ACC112 (cell line): ENCODE measurements at regions not wholly inside any gene's neighbourhood (a gene's known extent, or its start where the extent isn't known, plus 50 kb on each side); places are given as distances from the start of the nearest gene placed in this dataset.

Source experiments
- H2AFZ ChIP-seq: fragments of 200-600 bp; sonication (generic); one replicate; pipeline ENCODE4 v1.6.0; 2017; ENCODE audit warnings: antibody characterized with exemption, low read length; ENCODE audit not compliant: unreplicated experiment
- H3K27ac ChIP-seq: fragments of 200-600 bp; sonication (generic); 2 replicates; pipeline ENCODE4 v1.5.1; 2014; ENCODE audit warnings: low read depth, mild to moderate bottlenecking, antibody characterized with exemption, low read length, moderate library complexity
- H3K27me3 ChIP-seq: fragments of 200-600 bp; sonication (generic); 2 replicates; pipeline ENCODE4 v1.6.1; 2014; ENCODE audit warnings: mild to moderate bottlenecking, antibody characterized with exemption, low read length, moderate library complexity, mixed read lengths; ENCODE audit not compliant: insufficient read depth
- H3K36me3 ChIP-seq: fragments of 200-600 bp; sonication (generic); 2 replicates; pipeline ENCODE4 v1.6.1; 2016; ENCODE audit warnings: mild to moderate bottlenecking, antibody characterized with exemption, low read length, moderate library complexity, mixed read lengths; ENCODE audit not compliant: insufficient read depth
- H3K4me1 ChIP-seq: fragments of 200-600 bp; sonication (generic); one replicate; pipeline ENCODE4 v1.6.1; 2016; ENCODE audit warnings: low read length, mixed read lengths; ENCODE audit not compliant: insufficient read depth, unreplicated experiment, control insufficient read depth
- H3K4me3 ChIP-seq: fragments of 200-600 bp; sonication (generic); 2 replicates; pipeline ENCODE4 v1.5.1; 2014; ENCODE audit warnings: mild to moderate bottlenecking, low read depth, low read length
- H3K79me2 ChIP-seq: fragments of 200-600 bp; sonication (generic); one replicate; pipeline ENCODE4 v1.6.0; 2016; ENCODE audit warnings: low read length; ENCODE audit not compliant: control insufficient read depth, unreplicated experiment, insufficient read depth

GRCh38 chr22:47629273-47629711 is 866.8 kb downstream of the TBC1D22A start:
- Histone ChIP-seq H2AFZ (no peak overlapping the region), H3K27ac (no peak overlapping the region), H3K4me3 (no peak overlapping the region), H3K36me3 (no peaks in the 10 kb centered on the region), H3K27me3 (no peaks in the 10 kb centered on the region), H3K79me2 (no peaks in the 10 kb centered on the region), H3K4me1 (no peaks in the 10 kb centered on the region)

GRCh38 chr22:47628477-47629272 is 866.2 kb downstream of the TBC1D22A start:
- H3K36me3 ChIP-seq = no peaks in the 10 kb centered on the region
- no peaks in the 10 kb centered on the region for H3K79me2 ChIP-seq
- H3K4me3 ChIP-seq = no peak overlapping the region
- H3K4me1 ChIP-seq = no peaks in the 10 kb centered on the region
- H3K27ac ChIP-seq = no peak overlapping the region
- H3K27me3 ChIP-seq = no peaks in the 10 kb centered on the region
- H2AFZ ChIP-seq = no peak overlapping the region

- H3K27ac ChIP-seq = no peak overlapping the region
- no peaks in the 10 kb centered on the region for H3K79me2 ChIP-seq
- no peaks in the 10 kb centered on the region for H3K4me1 ChIP-seq
- no peaks in the 10 kb centered on the region for H3K36me3 ChIP-seq
- no peaks in the 10 kb centered on the region for H3K27me3 ChIP-seq
- H3K4me3 ChIP-seq = no peak overlapping the region
- H2AFZ ChIP-seq = no peak overlapping the region
These were observed 865.3 kb downstream of the TBC1D22A start for GRCh38 chr22:47627556-47628253.

DNA sequence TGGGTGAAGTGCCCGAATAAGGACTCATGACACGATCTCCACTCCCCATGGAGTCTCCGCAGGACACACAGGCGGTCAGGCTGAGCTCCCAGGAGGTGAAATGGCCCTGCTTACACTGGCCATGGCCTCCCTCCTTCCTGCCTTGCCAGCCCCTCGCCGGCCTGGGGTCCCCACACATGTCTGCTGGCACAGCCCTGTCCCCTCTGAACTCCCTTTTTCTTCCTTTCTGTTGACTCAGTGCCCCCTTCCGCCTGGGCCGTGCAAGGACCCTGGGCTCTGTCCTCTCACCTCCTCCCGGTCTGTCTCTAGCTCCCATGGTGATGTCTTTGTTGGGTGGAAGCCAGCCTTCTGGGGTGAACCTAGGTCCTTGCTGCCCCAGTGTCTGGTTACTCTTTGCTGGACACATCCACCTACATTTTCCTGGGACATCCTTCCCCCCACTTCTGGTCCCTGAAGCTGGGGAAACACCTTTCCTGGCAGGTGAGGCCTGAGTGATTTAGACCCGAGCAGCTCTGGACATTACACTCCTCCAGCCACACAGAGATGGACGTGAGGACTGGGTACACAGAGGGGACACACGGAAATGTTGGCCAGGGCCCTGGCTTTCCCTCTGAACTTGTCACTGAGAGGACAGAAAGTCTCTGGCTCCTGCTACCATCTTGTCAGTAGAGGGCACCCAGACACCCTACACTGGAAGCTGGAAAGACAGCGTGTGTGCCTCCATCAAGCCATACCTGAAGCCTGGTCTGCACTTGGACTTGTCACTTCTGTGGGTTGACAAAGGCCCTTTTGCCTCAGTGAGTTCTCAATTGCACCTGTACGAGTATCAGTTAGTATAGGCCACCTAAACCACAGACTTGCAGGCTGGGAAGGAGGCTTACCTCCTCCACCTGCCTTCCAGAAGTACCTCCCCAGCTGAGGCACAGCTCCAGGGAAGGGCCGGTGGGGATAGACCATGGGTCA is 864.3 kb downstream of the TBC1D22A start:
- Histone ChIP-seq H3K27ac (no peak overlapping the region), H3K4me1 (no peaks in the 10 kb centered on the region), H2AFZ (no peak overlapping the region), H3K36me3 (no peaks in the 10 kb centered on the region), H3K4me3 (no peak overlapping the region), H3K79me2 (no peaks in the 10 kb centered on the region), H3K27me3 (no peaks in the 10 kb centered on the region)

- Histone ChIP-seq H3K36me3 (no peaks in the 10 kb centered on the region), H3K27ac (no peak overlapping the region), H2AFZ (no peak overlapping the region), H3K4me1 (no peaks in the 10 kb centered on the region), H3K79me2 (no peaks in the 10 kb centered on the region), H3K4me3 (no peak overlapping the region), H3K27me3 (no peaks in the 10 kb centered on the region)
These were observed 863.3 kb downstream of the TBC1D22A start for GRCh38 chr22:47625531-47626427.

- H3K4me3 ChIP-seq = no peak overlapping the region
- H3K27me3 ChIP-seq = no peaks in the 10 kb centered on the region
- H3K36me3 ChIP-seq = no peaks in the 10 kb centered on the region
- H2AFZ ChIP-seq = no peak overlapping the region
- H3K27ac ChIP-seq = no peak overlapping the region
- no peaks in the 10 kb centered on the region for H3K79me2 ChIP-seq
- no peaks in the 10 kb centered on the region for H3K4me1 ChIP-seq
These were observed 862.5 kb downstream of the TBC1D22A start for GRCh38 chr22:47625013-47625385.

GRCh38 chr22:47624252-47625012 is 862.0 kb downstream of the TBC1D22A start:
- Histone ChIP-seq H3K36me3 (no peaks in the 10 kb centered on the region), H3K4me3 (no peak overlapping the region), H2AFZ (no peak overlapping the region), H3K27me3 (no peaks in the 10 kb centered on the region), H3K79me2 (no peaks in the 10 kb centered on the region), H3K27ac (no peak overlapping the region), H3K4me1 (no peaks in the 10 kb centered on the region)

- H2AFZ ChIP-seq = no peak overlapping the region
- H3K79me2 ChIP-seq = no peaks in the 10 kb centered on the region
- H3K27ac ChIP-seq = no peak overlapping the region
- no peaks in the 10 kb centered on the region for H3K4me1 ChIP-seq
- H3K27me3 ChIP-seq = no peaks in the 10 kb centered on the region
- H3K36me3 ChIP-seq = no peaks in the 10 kb centered on the region
- no peak overlapping the region for H3K4me3 ChIP-seq
These were observed 861.3 kb downstream of the TBC1D22A start for GRCh38 chr22:47623763-47624148.

GRCh38 chr22:47623066-47623762 is 860.8 kb downstream of the TBC1D22A start:
- Histone ChIP-seq H3K4me1 (no peaks in the 10 kb centered on the region), H2AFZ (no peak overlapping the region), H3K4me3 (no peak overlapping the region), H3K27me3 (no peaks in the 10 kb centered on the region), H3K36me3 (no peaks in the 10 kb centered on the region), H3K27ac (no peak overlapping the region), H3K79me2 (no peaks in the 10 kb centered on the region)
